ENCODE measurements at regions not wholly inside any gene's neighbourhood (a gene's known extent, or its start where the extent isn't known, plus 50 kb on each side); places are given as distances from the start of the nearest gene placed in this dataset.

DNA sequence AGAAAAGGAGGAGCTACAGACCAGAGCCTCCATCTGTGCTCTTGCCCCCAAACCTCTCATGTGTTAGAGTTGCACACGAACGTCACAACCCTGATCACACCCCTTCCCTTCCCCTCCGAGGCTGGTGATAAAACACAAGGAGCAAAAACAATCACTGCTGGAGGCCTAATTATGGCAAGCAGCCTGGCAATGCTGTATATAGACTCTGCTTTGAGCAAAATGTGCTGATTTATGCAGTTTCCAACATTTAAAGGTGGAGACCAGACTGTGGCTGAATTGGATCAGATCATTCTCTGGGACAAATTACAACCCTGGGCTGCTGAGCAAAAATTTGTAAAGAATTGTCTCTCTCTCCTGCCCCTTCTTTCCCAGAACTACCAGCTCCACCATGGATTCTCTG, 64.6 kb upstream of the SRSF6 start:
- TF ChIP-seq, protein P1, sequence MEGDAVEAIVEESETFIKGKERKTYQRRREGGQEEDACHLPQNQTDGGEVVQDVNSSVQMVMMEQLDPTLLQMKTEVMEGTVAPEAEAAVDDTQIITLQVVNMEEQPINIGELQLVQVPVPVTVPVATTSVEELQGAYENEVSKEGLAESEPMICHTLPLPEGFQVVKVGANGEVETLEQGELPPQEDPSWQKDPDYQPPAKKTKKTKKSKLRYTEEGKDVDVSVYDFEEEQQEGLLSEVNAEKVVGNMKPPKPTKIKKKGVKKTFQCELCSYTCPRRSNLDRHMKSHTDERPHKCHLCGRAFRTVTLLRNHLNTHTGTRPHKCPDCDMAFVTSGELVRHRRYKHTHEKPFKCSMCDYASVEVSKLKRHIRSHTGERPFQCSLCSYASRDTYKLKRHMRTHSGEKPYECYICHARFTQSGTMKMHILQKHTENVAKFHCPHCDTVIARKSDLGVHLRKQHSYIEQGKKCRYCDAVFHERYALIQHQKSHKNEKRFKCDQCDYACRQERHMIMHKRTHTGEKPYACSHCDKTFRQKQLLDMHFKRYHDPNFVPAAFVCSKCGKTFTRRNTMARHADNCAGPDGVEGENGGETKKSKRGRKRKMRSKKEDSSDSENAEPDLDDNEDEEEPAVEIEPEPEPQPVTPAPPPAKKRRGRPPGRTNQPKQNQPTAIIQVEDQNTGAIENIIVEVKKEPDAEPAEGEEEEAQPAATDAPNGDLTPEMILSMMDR (conservative IDR thresholded peaks at IDR 0.05; ENCODE audit: low read depth, low read length) = no peak
- no peak for TF ChIP-seq EZH2 (IDR thresholded peaks at IDR 0.05; ENCODE audit: borderline replicate concordance, low read depth, low read length, poor library complexity, severe bottlenecking)
